ENCODE measurements at regions not wholly inside any gene's neighbourhood (a gene's known extent, or its start where the extent isn't known, plus 50 kb on each side); places are given as distances from the start of the nearest gene placed in this dataset.

DNA sequence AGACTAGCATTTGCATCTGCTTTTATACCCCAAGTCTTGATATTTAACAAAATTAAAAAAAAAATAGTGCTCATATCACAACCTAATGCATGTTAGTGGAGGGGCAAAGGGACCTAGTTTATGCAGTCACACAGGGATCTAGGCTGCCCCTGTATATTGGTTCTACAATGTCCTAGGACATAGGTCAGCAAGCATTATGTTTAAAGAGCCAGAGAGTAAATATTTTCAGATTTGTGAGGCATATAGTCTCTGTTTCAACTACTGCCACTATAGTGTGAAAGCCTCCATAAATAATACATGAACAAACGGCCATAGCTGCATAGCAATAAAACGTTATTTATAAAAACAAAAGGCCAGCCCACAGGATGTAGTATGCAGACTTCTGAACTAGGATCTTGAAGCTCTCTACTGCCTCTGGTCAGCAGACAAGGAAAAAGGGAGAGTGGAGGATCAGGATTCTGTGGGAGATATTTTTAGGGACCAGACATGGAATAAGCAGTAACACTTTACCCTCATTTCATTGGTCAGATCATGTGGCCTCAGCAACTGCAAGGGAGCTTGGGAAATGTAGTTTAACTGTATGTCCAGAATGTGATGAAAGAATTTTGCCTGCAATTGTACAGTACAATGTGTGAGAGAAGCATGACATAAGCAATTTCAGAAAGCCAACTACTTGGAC lies 414.2 kb upstream of the SPTLC3 start:
- DNase-seq (ENCODE audit: extremely low spot score, insufficient read length, low read depth) (no peak), FAIRE-seq (no peak)

DNA sequence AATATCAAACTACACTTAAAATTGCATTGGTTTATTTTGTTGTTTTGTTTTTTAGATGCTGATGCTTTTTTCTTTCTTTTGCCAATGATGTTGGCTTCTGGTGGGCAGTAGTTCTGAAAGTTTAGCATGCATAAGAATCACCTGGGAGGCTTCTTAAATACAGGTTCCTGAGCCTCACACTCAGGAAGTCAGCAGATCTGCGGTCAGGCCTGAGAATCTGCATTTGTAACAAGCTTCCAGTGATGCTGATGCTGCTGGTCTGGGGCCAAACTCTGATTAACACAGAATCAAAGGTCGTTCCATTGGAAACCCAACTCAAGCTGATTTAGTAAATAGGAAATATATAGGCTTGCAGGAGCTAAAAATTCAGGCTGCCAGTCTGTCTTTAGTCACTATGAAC lies 412.9 kb upstream of the SPTLC3 start:
- DNase-seq (ENCODE audit: extremely low spot score, insufficient read length, low read depth) (no peak), FAIRE-seq (no peak)

GRCh38 chr20:12596863-12597262 lies 411.9 kb upstream of the SPTLC3 start:
- DNase-seq (ENCODE audit: extremely low spot score, insufficient read length, low read depth) (no peak), FAIRE-seq (no peak)

- FAIRE-seq (no peak), DNase-seq (ENCODE audit: extremely low spot score, insufficient read length, low read depth) (no peak)
Measured at GRCh38 chr20:12597551-12597950, 411.2 kb upstream of the SPTLC3 start.

- DNase-seq (ENCODE audit: extremely low spot score, insufficient read length, low read depth) (no peak), FAIRE-seq (no peak)
Measured at GRCh38 chr20:12598894-12599293, 409.9 kb upstream of the SPTLC3 start.

DNA sequence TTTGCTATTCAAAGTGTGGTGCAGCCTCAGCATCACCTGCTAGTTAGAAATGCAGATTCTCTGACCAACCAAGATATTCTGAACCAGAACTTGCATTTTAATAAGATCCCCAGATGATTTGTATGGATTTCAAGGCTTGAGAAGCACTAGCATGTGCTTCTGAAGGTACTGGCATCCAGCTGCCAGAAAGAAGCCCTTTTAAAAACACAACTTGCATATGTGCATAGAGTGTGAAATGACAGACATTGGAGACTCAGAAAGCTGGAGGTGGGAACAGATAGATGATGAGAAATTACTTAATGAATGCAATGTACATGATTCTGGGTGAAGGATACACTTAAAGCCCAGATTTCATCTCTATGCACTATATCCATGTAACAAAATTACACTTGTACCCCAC lies 409.3 kb upstream of the SPTLC3 start:
- FAIRE-seq (no peak), DNase-seq (ENCODE audit: extremely low spot score, insufficient read length, low read depth) (no peak)

GRCh38 chr20:12605751-12606150 lies 403.0 kb upstream of the SPTLC3 start:
- DNase-seq (ENCODE audit: extremely low spot score, insufficient read length, low read depth) = no peak
- no peak for FAIRE-seq

DNA sequence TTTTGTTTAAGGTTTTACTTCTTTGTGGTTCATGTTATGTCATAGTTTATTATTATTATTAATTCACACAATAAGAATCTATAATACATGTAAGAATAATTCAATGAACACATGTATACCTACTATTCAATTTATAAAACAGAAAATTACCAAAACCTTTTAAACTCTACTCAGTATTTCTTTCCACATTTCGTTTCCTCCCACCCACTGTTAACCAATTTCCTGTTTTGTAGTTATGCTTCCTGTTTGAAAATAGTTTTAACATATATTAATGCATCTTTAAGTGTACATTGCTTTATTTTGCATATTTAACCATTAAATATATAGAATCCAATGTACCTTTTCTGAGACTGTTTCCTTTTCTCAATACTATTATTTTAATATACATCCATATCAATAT lies 397.9 kb upstream of the SPTLC3 start:
- FAIRE-seq = no peak
- no peak for DNase-seq (ENCODE audit: extremely low spot score, insufficient read length, low read depth)

- FAIRE-seq = no peak
- no peak for DNase-seq (ENCODE audit: extremely low spot score, insufficient read length, low read depth)
Measured at GRCh38 chr20:12614764-12615163, 394.0 kb upstream of the SPTLC3 start.

DNA sequence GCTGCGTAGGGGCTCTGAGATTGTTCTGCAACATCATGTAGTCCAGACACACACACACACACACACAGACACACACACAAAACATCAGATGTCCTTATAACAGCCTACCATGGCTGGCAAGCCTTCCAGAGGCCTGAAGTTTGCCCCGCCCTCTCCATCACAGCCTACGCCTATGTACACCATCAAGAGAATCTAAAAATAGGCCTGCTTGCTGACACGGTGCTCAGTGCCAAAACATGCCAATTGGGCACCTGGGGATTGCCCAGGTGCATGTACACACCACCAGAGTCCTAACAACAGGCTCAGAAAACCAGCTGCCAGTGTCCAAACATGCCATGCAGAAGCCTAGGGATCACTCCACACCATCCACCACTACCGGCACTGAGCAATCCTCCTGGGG lies 391.7 kb upstream of the SPTLC3 start:
- no peak for FAIRE-seq
- DNase-seq (ENCODE audit: extremely low spot score, insufficient read length, low read depth) = no peak

DNA sequence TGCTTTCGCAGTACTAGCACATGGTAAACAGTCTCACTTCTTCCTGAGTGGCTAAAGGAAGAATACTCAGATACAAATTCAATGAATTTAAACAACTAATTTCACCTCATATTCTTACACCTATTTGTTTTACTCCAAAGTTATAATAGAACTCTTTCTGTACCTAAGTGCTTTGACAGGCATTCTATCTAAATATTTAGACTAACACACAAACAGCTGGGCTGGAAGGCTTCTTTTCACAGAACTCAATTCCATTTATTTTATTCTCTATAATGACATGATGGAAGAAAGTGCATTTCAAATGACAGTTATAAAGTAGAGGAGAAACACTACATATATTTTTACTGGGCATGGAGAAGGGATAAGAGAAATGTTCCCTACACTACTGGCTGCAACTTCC lies 384.9 kb upstream of the SPTLC3 start:
- FAIRE-seq (no peak), DNase-seq (ENCODE audit: extremely low spot score, insufficient read length, low read depth) (no peak)

DNA sequence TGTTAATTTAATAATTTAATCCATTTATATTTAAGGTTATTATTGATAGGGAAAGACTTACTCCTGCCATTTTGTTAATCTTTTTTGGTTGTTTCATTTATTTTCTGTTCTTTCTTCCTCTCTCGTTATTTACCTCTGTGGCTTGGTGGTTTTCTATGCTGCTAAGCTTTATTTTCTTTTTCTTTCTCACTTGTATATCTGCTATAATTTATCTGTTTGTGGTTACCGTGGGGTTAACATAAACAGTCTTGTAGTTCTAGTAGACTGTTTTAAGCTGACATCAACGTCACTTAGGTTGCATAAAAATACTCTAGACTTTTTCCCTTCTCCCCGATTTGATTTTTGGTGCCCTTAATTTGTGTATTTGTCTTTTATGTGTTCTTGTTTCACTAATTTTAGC lies 381.3 kb upstream of the SPTLC3 start:
- FAIRE-seq (no peak), DNase-seq (ENCODE audit: extremely low spot score, insufficient read length, low read depth) (no peak)

DNA sequence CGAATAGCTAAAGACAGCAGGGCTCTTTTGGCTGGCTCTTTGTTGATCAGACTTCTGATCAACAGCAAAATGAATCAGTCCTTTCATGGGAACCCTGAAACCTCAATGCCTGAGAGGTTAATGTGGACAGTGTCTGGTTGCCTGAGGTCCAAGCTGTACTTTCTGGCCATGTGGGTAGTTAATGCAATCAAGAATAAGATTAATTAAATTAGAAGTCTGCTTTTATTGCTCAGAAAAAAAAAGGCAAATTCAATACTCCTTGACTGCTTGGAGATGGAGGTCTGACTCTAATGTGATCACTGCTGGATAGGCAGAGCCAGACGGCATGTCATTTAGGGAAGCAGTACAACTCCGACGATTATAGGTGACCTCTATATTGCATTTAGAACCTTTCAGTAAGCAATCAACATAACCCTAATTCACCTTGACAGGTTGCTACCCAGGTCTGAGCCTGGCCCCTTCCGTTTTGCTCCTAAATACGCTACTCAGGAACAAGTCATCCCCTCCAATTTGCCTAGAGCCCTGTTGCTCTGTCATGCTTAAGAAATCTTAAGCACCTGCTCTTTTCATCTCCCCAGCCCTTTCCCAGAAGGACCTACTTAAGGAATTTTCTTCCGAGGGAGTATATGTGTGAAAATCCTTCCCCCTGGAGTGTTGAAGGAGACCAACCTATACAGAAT lies 370.0 kb upstream of the SPTLC3 start:
- DNase-seq (ENCODE audit: extremely low spot score, insufficient read length, low read depth) (no peak), FAIRE-seq (no peak)

GRCh38 chr20:12640251-12640650 lies 368.5 kb upstream of the SPTLC3 start:
- no peak for FAIRE-seq
- no peak for DNase-seq (ENCODE audit: extremely low spot score, insufficient read length, low read depth)

DNA sequence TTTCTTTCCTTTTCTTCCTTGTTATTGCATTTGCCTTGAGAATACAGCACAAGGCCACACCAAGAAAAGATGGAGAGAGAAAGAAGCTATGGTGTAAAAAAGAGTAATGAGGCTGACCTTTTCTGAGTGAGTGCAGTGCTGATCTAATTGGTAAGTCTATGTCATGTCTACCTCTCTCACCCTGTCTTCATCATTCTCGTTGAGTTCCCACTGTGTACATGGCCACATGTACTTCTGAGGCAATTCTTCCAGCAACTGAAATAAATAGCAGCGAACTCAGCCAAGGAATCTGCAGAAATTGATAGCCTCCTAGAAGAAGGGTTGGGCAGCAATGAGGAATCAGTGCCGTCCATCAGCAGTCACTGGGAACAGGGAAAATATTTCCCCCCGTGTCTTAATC lies 367.2 kb upstream of the SPTLC3 start:
- no peak for FAIRE-seq
- DNase-seq (ENCODE audit: extremely low spot score, insufficient read length, low read depth) = no peak

DNA sequence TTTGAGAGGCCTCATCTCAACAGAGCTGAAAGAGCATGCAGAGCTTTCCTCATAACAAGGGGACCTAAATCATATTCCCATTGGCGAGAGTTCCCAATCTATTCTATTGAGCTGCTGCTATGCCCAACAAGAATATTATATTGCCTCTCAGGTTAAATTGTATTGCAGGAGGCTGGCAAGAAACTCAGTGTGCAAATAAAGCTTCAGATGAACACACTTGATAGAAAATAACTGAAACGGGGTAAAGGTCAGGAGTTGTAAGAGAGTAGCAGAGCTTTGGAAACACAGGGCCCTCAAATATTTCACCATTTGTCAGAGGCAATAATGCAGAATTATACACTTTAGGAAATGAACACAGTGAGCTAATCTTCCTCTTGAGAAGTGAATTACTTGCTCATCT lies 364.3 kb upstream of the SPTLC3 start:
- FAIRE-seq = no peak
- DNase-seq (ENCODE audit: extremely low spot score, insufficient read length, low read depth) = no peak

DNA sequence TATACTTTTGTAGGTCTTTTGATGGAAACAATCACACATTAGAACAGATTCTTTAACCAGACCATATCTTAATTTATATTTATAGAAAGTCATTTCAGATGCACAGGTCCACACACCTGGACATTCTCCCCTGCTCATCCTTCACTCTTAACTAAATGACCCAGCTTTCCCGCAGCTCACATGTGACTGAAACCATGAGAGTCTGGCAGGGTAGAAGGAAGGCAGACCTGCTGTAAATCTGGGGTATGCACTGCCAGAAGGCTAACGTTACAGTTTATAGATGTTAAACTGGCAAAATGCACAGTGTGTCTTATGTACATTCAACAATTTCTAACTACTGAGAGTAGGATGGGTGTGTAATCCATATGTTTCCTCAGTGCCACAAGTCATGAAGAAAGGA lies 359.5 kb upstream of the SPTLC3 start:
- FAIRE-seq (no peak), DNase-seq (ENCODE audit: extremely low spot score, insufficient read length, low read depth) (no peak)

DNA sequence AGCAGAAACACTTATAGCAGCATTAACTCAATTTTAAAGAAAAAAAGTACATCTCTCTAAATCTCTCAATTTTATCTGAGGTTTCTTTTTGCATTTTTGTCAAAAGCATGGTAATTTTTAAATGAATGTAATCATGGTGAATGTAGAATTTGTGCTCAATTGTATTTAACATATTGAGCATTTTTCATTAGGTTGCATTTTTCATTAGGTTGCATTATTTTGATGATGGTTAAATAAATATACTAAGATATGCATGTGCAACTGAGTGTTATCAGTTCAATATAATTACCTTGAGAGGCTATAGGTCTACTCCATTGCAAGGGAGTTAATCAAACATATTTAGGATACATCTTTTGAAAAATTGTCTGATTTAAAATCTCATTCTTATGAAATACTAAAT lies 355.1 kb upstream of the SPTLC3 start:
- FAIRE-seq (no peak), DNase-seq (ENCODE audit: extremely low spot score, insufficient read length, low read depth) (no peak)

DNA sequence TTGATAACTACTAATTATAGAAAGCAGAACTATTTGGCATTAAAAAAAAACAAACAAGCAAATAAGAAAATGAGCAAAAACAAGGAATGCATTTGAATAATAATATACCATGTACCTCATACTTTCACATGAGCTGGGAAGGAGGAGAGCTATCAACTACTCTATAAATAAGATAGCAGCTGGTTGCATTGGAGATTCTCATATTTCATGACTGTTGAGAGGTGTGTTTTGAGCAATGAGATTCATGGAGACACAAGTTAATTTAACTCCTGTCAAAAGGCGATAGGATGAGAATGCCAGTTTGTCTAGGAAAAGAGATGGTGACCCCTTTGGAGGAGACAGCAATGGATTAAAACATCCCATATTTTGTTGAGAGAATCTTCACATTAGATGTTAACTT lies 348.8 kb upstream of the SPTLC3 start:
- FAIRE-seq (no peak), DNase-seq (ENCODE audit: extremely low spot score, insufficient read length, low read depth) (no peak)

DNA sequence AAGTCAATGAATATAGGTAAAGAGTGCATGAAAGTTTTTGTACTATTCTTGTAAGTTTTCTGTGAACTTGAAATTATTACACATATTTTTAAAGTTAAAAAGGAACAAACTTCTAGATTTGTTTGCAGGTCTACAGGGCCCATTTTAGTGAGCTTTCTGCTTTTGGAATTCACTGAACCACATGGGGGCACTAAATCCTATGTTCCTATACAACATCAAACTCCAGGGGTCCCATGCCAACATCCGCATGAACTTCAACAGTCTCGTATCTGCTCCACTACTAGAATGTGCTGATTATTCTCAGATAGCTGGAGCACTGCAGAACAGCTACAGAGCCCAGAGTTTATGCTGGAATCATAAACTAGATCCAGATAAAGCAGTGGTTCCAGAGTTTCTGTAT lies 347.9 kb upstream of the SPTLC3 start:
- FAIRE-seq (no peak), DNase-seq (ENCODE audit: extremely low spot score, insufficient read length, low read depth) (no peak)

- no peak for DNase-seq (ENCODE audit: extremely low spot score, insufficient read length, low read depth)
- no peak for FAIRE-seq
Measured at GRCh38 chr20:12670301-12670700, 338.5 kb upstream of the SPTLC3 start.

DNA sequence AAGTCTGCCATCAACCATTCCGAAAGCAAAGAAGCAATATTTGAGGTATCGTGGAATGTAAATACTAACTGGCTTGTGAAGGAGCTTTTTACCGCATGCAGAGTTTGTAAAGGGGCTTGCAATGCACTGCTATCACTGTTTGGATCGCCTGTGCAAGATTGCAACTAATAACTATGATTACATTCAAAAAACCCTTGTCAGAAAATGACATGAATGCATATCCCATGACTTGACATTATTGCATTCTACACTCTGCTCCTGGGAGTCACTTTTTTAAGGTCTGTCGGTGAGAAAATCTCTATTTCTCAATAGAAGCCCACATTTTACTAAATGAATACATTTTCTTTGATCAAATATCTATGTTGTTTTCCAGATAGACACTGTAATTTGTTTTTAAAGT lies 335.4 kb upstream of the SPTLC3 start:
- FAIRE-seq (no peak), DNase-seq (ENCODE audit: extremely low spot score, insufficient read length, low read depth) (no peak)
